IPS-15b (cell line): ENCODE measurements at regions not wholly inside any gene's neighbourhood (a gene's known extent, or its start where the extent isn't known, plus 50 kb on each side); places are given as distances from the start of the nearest gene placed in this dataset.

Experiments
- H3K27me3 ChIP-seq: one replicate; pipeline ENCODE4 v1.6.1; 2013; ENCODE audit warnings: low read length; ENCODE audit not compliant: control insufficient read depth, insufficient read depth
- H3K36me3 ChIP-seq: one replicate; pipeline ENCODE4 v1.6.1; 2013; ENCODE audit warnings: low read length; ENCODE audit not compliant: control insufficient read depth, insufficient read depth
- H3K4me1 ChIP-seq: one replicate; pipeline ENCODE4 v1.6.1; 2013; ENCODE audit warnings: mild to moderate bottlenecking, low read length; ENCODE audit not compliant: control insufficient read depth, insufficient read depth
- H3K4me3 ChIP-seq: one replicate; pipeline ENCODE4 v1.5.1; 2013; ENCODE audit warnings: low read depth, low read length
- H3K9ac ChIP-seq: one replicate; pipeline ENCODE4 v1.6.1; 2013; ENCODE audit warnings: low read depth, mild to moderate bottlenecking, low read length
- H3K9me3 ChIP-seq: one replicate; pipeline ENCODE4 v1.6.1; 2013; ENCODE audit warnings: mild to moderate bottlenecking, low read length; ENCODE audit not compliant: control insufficient read depth, insufficient read depth

GRCh38 chr1:29505532-29506220 is 269.4 kb downstream of the PTPRU start:
- Histone ChIP-seq H3K4me3 (no peak overlapping the region), H3K9me3 (no peaks in the 10 kb centered on the region), H3K27me3 (no peaks in the 10 kb centered on the region), H3K9ac (no peak overlapping the region), H3K36me3 (no peaks in the 10 kb centered on the region), H3K4me1 (peaks cover 11% of the 10 kb centered on the region)

GRCh38 chr1:29504709-29505410 is 268.5 kb downstream of the PTPRU start:
- no peak overlapping the region for H3K9ac ChIP-seq
- H3K4me1 ChIP-seq: peaks cover 12% of the 10 kb centered on the region
- H3K36me3 ChIP-seq: no peaks in the 10 kb centered on the region
- H3K9me3 ChIP-seq: no peaks in the 10 kb centered on the region
- no peak overlapping the region for H3K4me3 ChIP-seq
- no peaks in the 10 kb centered on the region for H3K27me3 ChIP-seq

GRCh38 chr1:29504196-29504595 is 267.9 kb downstream of the PTPRU start:
- Histone ChIP-seq H3K4me1 (peaks cover 13% of the 10 kb centered on the region), H3K9me3 (no peaks in the 10 kb centered on the region), H3K9ac (no peak overlapping the region), H3K36me3 (no peaks in the 10 kb centered on the region), H3K4me3 (no peak overlapping the region), H3K27me3 (no peaks in the 10 kb centered on the region)

- peaks cover 13% of the 10 kb centered on the region for H3K4me1 ChIP-seq
- no peak overlapping the region for H3K4me3 ChIP-seq
- H3K9ac ChIP-seq: no peak overlapping the region
- H3K9me3 ChIP-seq: no peaks in the 10 kb centered on the region
- no peaks in the 10 kb centered on the region for H3K36me3 ChIP-seq
- H3K27me3 ChIP-seq: no peaks in the 10 kb centered on the region
Observed at GRCh38 chr1:29502911-29503840, 266.9 kb downstream of the PTPRU start.

GRCh38 chr1:29502225-29502910 is 266.0 kb downstream of the PTPRU start:
- H3K9me3 ChIP-seq: no peaks in the 10 kb centered on the region
- H3K4me1 ChIP-seq: peaks cover 13% of the 10 kb centered on the region
- H3K36me3 ChIP-seq: no peaks in the 10 kb centered on the region
- H3K27me3 ChIP-seq: no peaks in the 10 kb centered on the region
- H3K9ac ChIP-seq: no peak overlapping the region
- no peak overlapping the region for H3K4me3 ChIP-seq

GRCh38 chr1:29501227-29501976 is 265.1 kb downstream of the PTPRU start:
- no peak overlapping the region for H3K4me3 ChIP-seq
- H3K36me3 ChIP-seq: no peaks in the 10 kb centered on the region
- no peak overlapping the region for H3K9ac ChIP-seq
- no peaks in the 10 kb centered on the region for H3K9me3 ChIP-seq
- peaks cover 13% of the 10 kb centered on the region for H3K4me1 ChIP-seq
- H3K27me3 ChIP-seq: no peaks in the 10 kb centered on the region

- peaks cover 13% of the 10 kb centered on the region for H3K4me1 ChIP-seq
- no peaks in the 10 kb centered on the region for H3K9me3 ChIP-seq
- no peaks in the 10 kb centered on the region for H3K27me3 ChIP-seq
- no peak overlapping the region for H3K4me3 ChIP-seq
- no peaks in the 10 kb centered on the region for H3K36me3 ChIP-seq
- no peak overlapping the region for H3K9ac ChIP-seq
Observed at GRCh38 chr1:29500651-29501050, 264.3 kb downstream of the PTPRU start.

- Histone ChIP-seq H3K9me3 (no peaks in the 10 kb centered on the region), H3K36me3 (no peaks in the 10 kb centered on the region), H3K27me3 (no peaks in the 10 kb centered on the region), H3K4me3 (no peak overlapping the region), H3K4me1 (peaks cover 13% of the 10 kb centered on the region), H3K9ac (no peak overlapping the region)
Observed at GRCh38 chr1:29500041-29500440, 263.7 kb downstream of the PTPRU start.

- H3K9ac ChIP-seq: no peak overlapping the region
- no peaks in the 10 kb centered on the region for H3K27me3 ChIP-seq
- no peak overlapping the region for H3K4me3 ChIP-seq
- no peaks in the 10 kb centered on the region for H3K9me3 ChIP-seq
- peaks cover 13% of the 10 kb centered on the region for H3K4me1 ChIP-seq
- no peaks in the 10 kb centered on the region for H3K36me3 ChIP-seq
Observed at GRCh38 chr1:29499104-29499650, 262.9 kb downstream of the PTPRU start.

GRCh38 chr1:29498126-29499103 is 262.1 kb downstream of the PTPRU start:
- H3K4me3 ChIP-seq: no peak overlapping the region
- no peaks in the 10 kb centered on the region for H3K36me3 ChIP-seq
- no peak overlapping the region for H3K9ac ChIP-seq
- no peaks in the 10 kb centered on the region for H3K27me3 ChIP-seq
- no peaks in the 10 kb centered on the region for H3K9me3 ChIP-seq
- peaks cover 10% of the 10 kb centered on the region for H3K4me1 ChIP-seq
